Hepatocyte (in vitro differentiated cells): ENCODE measurements at regions not wholly inside any gene's neighbourhood (a gene's known extent, or its start where the extent isn't known, plus 50 kb on each side); places are given as distances from the start of the nearest gene placed in this dataset.
A peak's percentile ranks its signal among the peaks of the same experiment; 100 is the strongest.

Experiments used
- DNase-seq: peaks from one replicate; pipeline ENCODE4 v3.0.0-alpha.2; 2016; ENCODE audit warnings: low spot score
- H2AFZ ChIP-seq: fragments of 200-600 bp; sonication (generic); 2 replicates; pipeline ENCODE4 v1.6.0; 2016; ENCODE audit warnings: antibody characterized with exemption, mild to moderate bottlenecking
- H3K27ac ChIP-seq: fragments of 200-600 bp; sonication (generic); 2 replicates; pipeline ENCODE4 v1.5.1; 2016; ENCODE audit warnings: mild to moderate bottlenecking
- H3K27me3 ChIP-seq: fragments of 200-600 bp; sonication (generic); 2 replicates; pipeline ENCODE4 v1.6.1; 2016
- H3K36me3 ChIP-seq: fragments of 200-600 bp; sonication (generic); replicated peaks from 2 replicates; pipeline ENCODE4 v1.5.1; 2016; ENCODE audit warnings: low read depth; ENCODE audit not compliant: insufficient read depth
- H3K4me1 ChIP-seq: fragments of 200-600 bp; sonication (generic); 2 replicates; pipeline ENCODE4 v1.5.1; 2016; ENCODE audit warnings: mild to moderate bottlenecking, moderate library complexity; ENCODE audit not compliant: insufficient read depth
- H3K4me2 ChIP-seq: fragments of 200-600 bp; sonication (generic); 2 replicates; pipeline ENCODE4 v1.6.0; 2016
- H3K4me3 ChIP-seq: fragments of 200-600 bp; sonication (generic); 2 replicates; pipeline ENCODE4 v1.5.1; 2016; ENCODE audit warnings: mild to moderate bottlenecking
- H3K79me2 ChIP-seq: fragments of 200-600 bp; sonication (generic); 2 replicates; pipeline ENCODE4 v1.6.0; 2017; ENCODE audit warnings: mild to moderate bottlenecking
- H3K9me2 ChIP-seq: fragments of 200-600 bp; sonication (generic); replicated peaks from 2 replicates; pipeline ENCODE4 v1.6.0; 2017; ENCODE audit warnings: mild to moderate bottlenecking; ENCODE audit not compliant: insufficient read depth
- H3K9me3 ChIP-seq: fragments of 200-600 bp; sonication (generic); 2 replicates; pipeline ENCODE4 v1.5.1; 2016; ENCODE audit warnings: low read depth, mild to moderate bottlenecking
- H4K20me1 ChIP-seq: fragments of 200-600 bp; sonication (generic); 2 replicates; pipeline ENCODE4 v1.6.0; 2016; ENCODE audit warnings: mild to moderate bottlenecking; ENCODE audit not compliant: insufficient read depth, poor library complexity, severe bottlenecking
- EZH2 ChIP-seq: fragments of 200-600 bp; sonication (generic); IDR thresholded peaks from 2 replicates; pipeline ENCODE4 v1.6.1; 2016; ENCODE audit warnings: antibody characterized with exemption, mild to moderate bottlenecking, borderline replicate concordance
- EZH2phosphoT487 ChIP-seq: fragments of 200-600 bp; sonication (generic); IDR thresholded peaks from one replicate; pipeline ENCODE4 v1.6.1; 2018; ENCODE audit warnings: antibody characterized with exemption, mild to moderate bottlenecking, low read depth, moderate library complexity; ENCODE audit not compliant: unreplicated experiment, severe bottlenecking
- WGBS: methylation state at CpG from one replicate; pipeline ENCODE4 v1.1.6; 2016; ENCODE audit warnings: low lambda C conversion rate; ENCODE audit errors: missing lambda C conversion rate; 5-methylcytosine and 5-hydroxymethylcytosine counted together
- TF ChIP-seq, protein P1 (sequence below): fragments of 200-600 bp; sonication (generic); IDR thresholded peaks from 2 replicates; pipeline ENCODE4 v1.5.1; 2016; ENCODE audit warnings: antibody characterized with exemption, mild to moderate bottlenecking; ENCODE audit not compliant: poor library complexity

- Histone ChIP-seq H3K4me3 (no peak overlapping the region), H3K9me3 (no peaks in the 10 kb centered on the region), H3K36me3 (no peaks in the 10 kb centered on the region), H3K4me1 (peaks cover 13% of the 10 kb centered on the region), H3K9me2 (no peaks in the 10 kb centered on the region), H3K79me2 (no peaks in the 10 kb centered on the region), H3K27me3 (peaks cover 45% of the 10 kb centered on the region), H3K4me2 (peak overlapping the region; percentile 91), H3K27ac (no peak overlapping the region), H2AFZ (no peak overlapping the region), H4K20me1 (no peaks in the 10 kb centered on the region)
- TF ChIP-seq EZH2, result no peak
- TF ChIP-seq, protein P1, sequence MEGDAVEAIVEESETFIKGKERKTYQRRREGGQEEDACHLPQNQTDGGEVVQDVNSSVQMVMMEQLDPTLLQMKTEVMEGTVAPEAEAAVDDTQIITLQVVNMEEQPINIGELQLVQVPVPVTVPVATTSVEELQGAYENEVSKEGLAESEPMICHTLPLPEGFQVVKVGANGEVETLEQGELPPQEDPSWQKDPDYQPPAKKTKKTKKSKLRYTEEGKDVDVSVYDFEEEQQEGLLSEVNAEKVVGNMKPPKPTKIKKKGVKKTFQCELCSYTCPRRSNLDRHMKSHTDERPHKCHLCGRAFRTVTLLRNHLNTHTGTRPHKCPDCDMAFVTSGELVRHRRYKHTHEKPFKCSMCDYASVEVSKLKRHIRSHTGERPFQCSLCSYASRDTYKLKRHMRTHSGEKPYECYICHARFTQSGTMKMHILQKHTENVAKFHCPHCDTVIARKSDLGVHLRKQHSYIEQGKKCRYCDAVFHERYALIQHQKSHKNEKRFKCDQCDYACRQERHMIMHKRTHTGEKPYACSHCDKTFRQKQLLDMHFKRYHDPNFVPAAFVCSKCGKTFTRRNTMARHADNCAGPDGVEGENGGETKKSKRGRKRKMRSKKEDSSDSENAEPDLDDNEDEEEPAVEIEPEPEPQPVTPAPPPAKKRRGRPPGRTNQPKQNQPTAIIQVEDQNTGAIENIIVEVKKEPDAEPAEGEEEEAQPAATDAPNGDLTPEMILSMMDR, result no peak
- TF ChIP-seq EZH2phosphoT487, result no peak
- DNase-seq, result no peak
- 25% methylated on average over 49 of the region's 85 CpGs for WGBS
Measured at GRCh38 chr14:101457301-101457935, 103.9 kb upstream of the DIO3 start.

DNA sequence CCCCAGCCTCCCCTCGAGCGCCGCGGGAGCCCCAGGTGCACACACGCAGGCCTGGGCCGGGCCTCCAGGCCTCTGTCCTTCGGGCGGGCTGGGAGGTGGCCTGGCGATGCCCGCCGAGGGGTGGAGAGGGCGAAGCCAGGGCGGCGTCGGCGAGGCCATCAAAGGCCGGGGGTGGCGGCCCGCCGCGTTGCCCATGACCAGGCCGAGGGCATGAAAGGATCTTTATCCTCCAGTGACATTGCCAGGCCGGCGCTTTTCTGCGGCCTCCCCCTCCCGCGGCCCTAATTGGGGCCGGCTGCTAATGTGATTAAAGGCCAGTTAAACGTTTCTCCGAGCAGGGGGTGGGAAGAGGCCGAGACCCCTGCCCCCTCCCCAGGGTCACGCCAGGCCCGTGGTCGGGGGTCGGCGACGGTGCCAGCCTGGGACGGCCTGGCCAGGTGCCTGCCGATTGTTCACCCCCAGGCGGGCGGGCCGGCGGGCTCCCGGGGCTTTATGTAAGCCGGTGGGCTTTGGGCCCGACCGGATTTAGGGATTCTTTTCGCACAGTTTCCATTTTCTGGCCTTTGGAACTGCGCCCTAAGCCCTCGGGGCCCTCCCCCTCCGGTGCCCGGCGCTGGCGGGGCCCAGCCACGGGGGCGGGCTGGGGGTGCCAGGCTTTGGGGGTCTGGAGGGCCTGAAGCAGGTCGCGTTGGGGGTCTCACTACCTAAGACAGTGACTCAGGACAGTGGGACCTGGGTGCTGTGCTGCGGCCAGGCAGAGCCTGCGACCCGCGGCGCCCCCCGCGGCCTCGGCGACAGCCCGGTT is 103.2 kb upstream of the DIO3 start:
- H3K36me3 ChIP-seq, result no peaks in the 10 kb centered on the region
- H3K27me3 ChIP-seq, result peaks cover 45% of the 10 kb centered on the region
- peak overlapping the region; percentile 91 for H3K4me2 ChIP-seq
- no peak overlapping the region for H3K27ac ChIP-seq
- 41% methylated on average over 44 of the region's 68 CpGs for WGBS
- H3K9me2 ChIP-seq, result no peaks in the 10 kb centered on the region
- TF ChIP-seq EZH2, result peak; percentile 74
- TF ChIP-seq, protein P1, result no peak
- TF ChIP-seq EZH2phosphoT487, result no peak
- peaks cover 18% of the 10 kb centered on the region for H3K4me1 ChIP-seq
- peak overlapping the region; percentile 81 for H2AFZ ChIP-seq
- no peaks in the 10 kb centered on the region for H4K20me1 ChIP-seq
- H3K9me3 ChIP-seq, result no peaks in the 10 kb centered on the region
- H3K4me3 ChIP-seq, result no peak overlapping the region
- DNase-seq, result no peak
- no peaks in the 10 kb centered on the region for H3K79me2 ChIP-seq

GRCh38 chr14:101458741-101459550 is 102.3 kb upstream of the DIO3 start:
- H3K4me1 ChIP-seq, result peaks cover 18% of the 10 kb centered on the region
- WGBS, result 9% methylated on average over 39 of the region's 92 CpGs
- H3K79me2 ChIP-seq, result no peaks in the 10 kb centered on the region
- peak; percentile 52 for DNase-seq
- H3K27me3 ChIP-seq, result peaks cover 45% of the 10 kb centered on the region
- TF ChIP-seq EZH2 (peak; percentile 5), EZH2phosphoT487 (no peak)
- H3K4me2 ChIP-seq, result peak overlapping the region; percentile 91
- no peaks in the 10 kb centered on the region for H3K36me3 ChIP-seq
- H3K4me3 ChIP-seq, result peak overlapping the region; percentile 49
- H3K9me3 ChIP-seq, result no peaks in the 10 kb centered on the region
- H4K20me1 ChIP-seq, result no peaks in the 10 kb centered on the region
- no peaks in the 10 kb centered on the region for H3K9me2 ChIP-seq
- peak overlapping the region; percentile 81 for H2AFZ ChIP-seq
- peak overlapping the region; percentile 20 for H3K27ac ChIP-seq
